CD4-positive, alpha-beta T cell (primary cell): ENCODE measurements at regions not wholly inside any gene's neighbourhood (a gene's known extent, or its start where the extent isn't known, plus 50 kb on each side); places are given as distances from the start of the nearest gene placed in this dataset.

Experiments used
- ATAC-seq: fragments of 200-7000 bp; cut with Tn5 transposase; one replicate; pipeline ENCODE4 v1.10.0; 2022; ENCODE audit warnings: mild to moderate bottlenecking; ENCODE audit not compliant: poor library complexity
- CTCF ChIA-PET: fragments of 350-600 bp; sonication (Branson Sonifier 250); formaldehyde crosslinking; loops from one replicate; lab custom pipeline; 2021; ENCODE audit warnings: antibody characterized with exemption, inconsistent platforms; lab: Charles Lee
- POLR2A ChIA-PET: fragments of 350-600 bp; sonication (Branson Sonifier 250); formaldehyde crosslinking; loops from one replicate; lab custom pipeline; 2021; ENCODE audit warnings: antibody characterized with exemption, inconsistent platforms; lab: Charles Lee
- DNase-seq, 14 experiments: peaks; one replicate each; pipeline ENCODE4 v3.0.0-alpha.2; 2013 to 2020; ENCODE audit warnings: mixed read lengths in 2 of 14
- H3K27ac ChIP-seq, 2 donors: one replicate each; pipeline versions ENCODE4 v1.5.1 to v1.7.0; 2013; ENCODE audit warnings: low read length in 2 of 2, low read depth in 1 of 2, mild to moderate bottlenecking in 1 of 2
- H3K27me3 ChIP-seq, 2 experiments: 1 replicate in 1 of 2; 2 replicates in 1 of 2; pipeline versions ENCODE4 v1.6.1 to v1.7.0; 2013; ENCODE audit warnings: low read length in 2 of 2, control low read depth in 1 of 2, mild to moderate bottlenecking in 1 of 2, moderate library complexity in 1 of 2; ENCODE audit not compliant: insufficient read depth in 2 of 2, control insufficient read depth in 1 of 2
- H3K36me3 ChIP-seq: one replicate; pipeline ENCODE4 v1.6.1; 2013; ENCODE audit warnings: low read length, control low read depth; ENCODE audit not compliant: insufficient read depth
- H3K4me1 ChIP-seq: one replicate; pipeline ENCODE4 v1.6.1; 2013; ENCODE audit warnings: low read length, control low read depth; ENCODE audit not compliant: insufficient read depth
- H3K4me3 ChIP-seq: one replicate; pipeline ENCODE4 v1.5.1; 2013; ENCODE audit warnings: mild to moderate bottlenecking, low read length, moderate library complexity
- H3K9me3 ChIP-seq, 2 experiments: 1 replicate in 1 of 2; 2 replicates in 1 of 2; pipeline versions ENCODE4 v1.6.1 to v1.7.0; 2013; ENCODE audit warnings: low read length in 2 of 2, mild to moderate bottlenecking in 2 of 2, control low read depth in 1 of 2, moderate library complexity in 1 of 2; ENCODE audit not compliant: control insufficient read depth in 1 of 2, insufficient read depth in 1 of 2
- H3K27ac Mint-ChIP-seq: one replicate; pipeline ENCODE4 v1.8.0; 2020; ENCODE audit warnings: mixed read lengths
- H3K27me3 Mint-ChIP-seq: one replicate; pipeline ENCODE4 v1.8.0; 2021; ENCODE audit warnings: mixed read lengths
- H3K36me3 Mint-ChIP-seq: one replicate; pipeline ENCODE4 v1.8.0; 2021; ENCODE audit warnings: low read depth, mixed read lengths
- H3K4me1 Mint-ChIP-seq: one replicate; pipeline ENCODE4 v1.8.0; 2021; ENCODE audit warnings: low read depth, mixed read lengths
- H3K4me3 Mint-ChIP-seq: one replicate; pipeline ENCODE4 v1.8.0; 2020; ENCODE audit warnings: mild to moderate bottlenecking, mixed read lengths
- H3K9me3 Mint-ChIP-seq: one replicate; pipeline ENCODE4 v1.8.0; 2020; ENCODE audit warnings: mixed read lengths
- CTCF ChIP-seq: fragments of 200-600 bp; IDR thresholded peaks from one replicate; pipeline ENCODE4 v1.8.0; 2022; ENCODE audit warnings: antibody characterized with exemption, mild to moderate bottlenecking
- intact Hi-C, 2 experiments: fragments of 100-400 bp; cut with DNase I in 1 of 2; cut with micrococcal nuclease in 1 of 2; formaldehyde crosslinking; loops; one replicate each; pipeline versions ENCODE4 v1.15.1 to v1.9.0; 2023 to 2025; cut with DNase I, micrococcal nuclease

GRCh38 chr17:70254735-70255460, 85.6 kb downstream of the KCNJ2 start:
- H3K27me3 Mint-ChIP-seq: no peaks in the 10 kb centered on the region
- ChIA-PET POLR2A (no interaction called here), CTCF (no interaction called here)
- Histone ChIP-seq H3K27me3 (no peaks in the 10 kb centered on the region), H3K4me1 (no peaks in the 10 kb centered on the region), H3K4me3 (no peak overlapping the region), H3K9me3 (no peaks in the 10 kb centered on the region), H3K27ac (no peak overlapping the region), H3K36me3 (no peaks in the 10 kb centered on the region)
- DNase-seq (no peak), ATAC-seq (no peak)
- no peak overlapping the region for H3K4me3 Mint-ChIP-seq
- H3K27ac Mint-ChIP-seq: no peak overlapping the region
- H3K9me3 Mint-ChIP-seq: no peaks in the 10 kb centered on the region
- H3K36me3 Mint-ChIP-seq: no peaks in the 10 kb centered on the region
- TF ChIP-seq CTCF: no peak
- intact Hi-C loops: no loop called here
- H3K4me1 Mint-ChIP-seq: no peaks in the 10 kb centered on the region

DNA sequence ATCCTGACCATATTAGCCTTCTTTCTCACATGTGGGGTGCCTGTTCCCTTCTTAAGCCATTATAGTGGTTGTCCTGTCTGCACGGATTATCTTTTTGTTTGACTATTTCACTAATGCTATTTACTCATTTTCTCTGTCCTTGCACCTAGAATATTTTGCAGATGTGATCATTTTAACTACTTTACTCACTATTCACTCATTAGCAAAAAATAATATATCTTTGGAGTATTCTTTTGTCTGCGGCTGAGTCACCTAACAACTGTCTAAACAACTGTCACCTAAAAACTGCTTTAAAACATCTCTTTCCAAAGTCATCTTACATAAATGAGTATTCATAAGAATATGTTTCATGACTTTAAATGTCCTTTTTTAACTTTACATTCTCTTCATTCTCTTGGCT, 87.4 kb downstream of the KCNJ2 start:
- no peaks in the 10 kb centered on the region for H3K4me1 Mint-ChIP-seq
- H3K27me3 ChIP-seq: no peaks in the 10 kb centered on the region
- no peak for TF ChIP-seq CTCF
- CTCF ChIA-PET: no interaction called here
- no peaks in the 10 kb centered on the region for H3K9me3 Mint-ChIP-seq
- no peak overlapping the region for H3K27ac Mint-ChIP-seq
- H3K27me3 Mint-ChIP-seq: no peaks in the 10 kb centered on the region
- no peaks in the 10 kb centered on the region for H3K4me1 ChIP-seq
- no peaks in the 10 kb centered on the region for H3K9me3 ChIP-seq
- POLR2A ChIA-PET: no interaction called here
- H3K27ac ChIP-seq: no peak overlapping the region
- H3K4me3 Mint-ChIP-seq: no peak overlapping the region
- ATAC-seq: no peak
- H3K4me3 ChIP-seq: no peak overlapping the region
- intact Hi-C loops: no loop called here
- DNase-seq: no peak
- H3K36me3 Mint-ChIP-seq: no peaks in the 10 kb centered on the region
- no peaks in the 10 kb centered on the region for H3K36me3 ChIP-seq

- Histone ChIP-seq H3K4me3 (no peak overlapping the region), H3K27ac (no peak overlapping the region), H3K36me3 (no peaks in the 10 kb centered on the region), H3K9me3 (no peaks in the 10 kb centered on the region), H3K27me3 (no peaks in the 10 kb centered on the region), H3K4me1 (no peaks in the 10 kb centered on the region)
- Mint-ChIP-seq H3K4me3 (no peak overlapping the region), H3K36me3 (no peaks in the 10 kb centered on the region), H3K27ac (no peak overlapping the region), H3K4me1 (no peaks in the 10 kb centered on the region), H3K9me3 (no peaks in the 10 kb centered on the region), H3K27me3 (no peaks in the 10 kb centered on the region)
- no peak for ATAC-seq
- intact Hi-C loops: no loop called here
- ChIA-PET POLR2A (no interaction called here), CTCF (no interaction called here)
- DNase-seq: no peak
- no peak for TF ChIP-seq CTCF
These were observed 89.1 kb downstream of the KCNJ2 start for GRCh38 chr17:70258465-70258864.
